MCF 10A (cell line): ENCODE measurements at regions not wholly inside any gene's neighbourhood (a gene's known extent, or its start where the extent isn't known, plus 50 kb on each side); places are given as distances from the start of the nearest gene placed in this dataset.

Experiments
- BruUV-seq: library from RNA; stranded (reverse); fragments of 400-500 nt; replicated peaks from 2 replicates; lab custom pipeline; 2021; lab: Mats Ljungman, UMichigan
- CTCF ChIA-PET: fragments of 300-600 bp; sonication (Branson Sonifier 250); formaldehyde crosslinking; extraction: SDS; loops from one replicate; lab custom pipeline; 2021; ENCODE audit warnings: antibody characterized with exemption, inconsistent platforms; lab: Yijun Ruan, JAX
- POLR2A ChIA-PET: fragments of 300-600, 350-650 bp; sonication (Branson Sonifier 250); formaldehyde crosslinking; extraction: SDS; loops from one replicate; lab custom pipeline; 2020; ENCODE audit warnings: antibody characterized with exemption, inconsistent platforms; lab: Yijun Ruan, JAX
- DNase-seq: peaks from one replicate; pipeline ENCODE4 v3.0.0-alpha.2; 2018; ENCODE audit not compliant: unreplicated experiment
- H3K27ac Mint-ChIP-seq: one replicate; pipeline ENCODE4 v1.8.0; 2022; ENCODE audit warnings: mild to moderate bottlenecking, low read depth, mixed read lengths; ENCODE audit not compliant: unreplicated experiment
- H3K27me3 Mint-ChIP-seq: one replicate; pipeline ENCODE4 v1.8.0; 2022; ENCODE audit warnings: mixed read lengths; ENCODE audit not compliant: insufficient read depth, unreplicated experiment
- H3K36me3 Mint-ChIP-seq: one replicate; pipeline ENCODE4 v1.8.0; 2022; ENCODE audit warnings: mild to moderate bottlenecking, moderate library complexity, mixed read lengths; ENCODE audit not compliant: insufficient read depth, unreplicated experiment
- H3K4me1 Mint-ChIP-seq: one replicate; pipeline ENCODE4 v1.8.0; 2022; ENCODE audit warnings: mixed read lengths; ENCODE audit not compliant: insufficient read depth, unreplicated experiment
- H3K4me3 Mint-ChIP-seq: one replicate; pipeline ENCODE4 v1.8.0; 2022; ENCODE audit warnings: mild to moderate bottlenecking, moderate library complexity, mixed read lengths; ENCODE audit not compliant: unreplicated experiment
- H3K9me3 Mint-ChIP-seq: one replicate; pipeline ENCODE4 v1.8.0; 2022; ENCODE audit warnings: mixed read lengths; ENCODE audit not compliant: unreplicated experiment
- intact Hi-C: fragments of 100-400 bp; cut with micrococcal nuclease; formaldehyde crosslinking; loops from 2 replicates; pipeline ENCODE4 v1.14.1; 2022
- TF ChIP-seq, protein P1 (sequence below): fragments of 200-600 bp; IDR thresholded peaks from one replicate; pipeline ENCODE4 v1.8.0; 2022; ENCODE audit warnings: antibody characterized with exemption, mild to moderate bottlenecking; ENCODE audit not compliant: unreplicated experiment

DNA sequence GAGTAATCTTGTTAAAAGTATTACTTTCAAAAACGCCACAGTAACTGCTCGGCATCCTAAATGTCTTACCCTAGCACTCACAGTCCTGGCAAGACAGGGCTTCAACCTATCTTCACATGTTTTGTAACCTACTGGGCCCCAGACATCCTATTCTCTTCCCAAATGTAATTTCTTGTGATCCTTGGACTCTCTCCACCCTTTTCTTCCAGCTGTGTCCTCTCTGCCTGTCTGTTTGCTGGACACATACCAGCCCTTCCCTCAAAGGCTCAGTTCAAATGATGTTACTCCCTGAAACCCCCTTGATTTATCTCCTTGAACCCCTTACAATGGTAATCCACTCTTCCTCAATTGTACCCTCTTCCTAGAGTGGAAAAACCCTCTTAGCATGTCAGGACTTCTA, 60.1 kb upstream of the CNEP1R1 start:
- Mint-ChIP-seq H3K9me3 (no peaks in the 10 kb centered on the region), H3K27ac (no peak overlapping the region), H3K27me3 (peaks cover 19% of the 10 kb centered on the region), H3K36me3 (no peaks in the 10 kb centered on the region), H3K4me3 (no peak overlapping the region), H3K4me1 (peaks cover 18% of the 10 kb centered on the region)
- no peak for DNase-seq
- intact Hi-C loops: no loop called here
- TF ChIP-seq, protein P1, sequence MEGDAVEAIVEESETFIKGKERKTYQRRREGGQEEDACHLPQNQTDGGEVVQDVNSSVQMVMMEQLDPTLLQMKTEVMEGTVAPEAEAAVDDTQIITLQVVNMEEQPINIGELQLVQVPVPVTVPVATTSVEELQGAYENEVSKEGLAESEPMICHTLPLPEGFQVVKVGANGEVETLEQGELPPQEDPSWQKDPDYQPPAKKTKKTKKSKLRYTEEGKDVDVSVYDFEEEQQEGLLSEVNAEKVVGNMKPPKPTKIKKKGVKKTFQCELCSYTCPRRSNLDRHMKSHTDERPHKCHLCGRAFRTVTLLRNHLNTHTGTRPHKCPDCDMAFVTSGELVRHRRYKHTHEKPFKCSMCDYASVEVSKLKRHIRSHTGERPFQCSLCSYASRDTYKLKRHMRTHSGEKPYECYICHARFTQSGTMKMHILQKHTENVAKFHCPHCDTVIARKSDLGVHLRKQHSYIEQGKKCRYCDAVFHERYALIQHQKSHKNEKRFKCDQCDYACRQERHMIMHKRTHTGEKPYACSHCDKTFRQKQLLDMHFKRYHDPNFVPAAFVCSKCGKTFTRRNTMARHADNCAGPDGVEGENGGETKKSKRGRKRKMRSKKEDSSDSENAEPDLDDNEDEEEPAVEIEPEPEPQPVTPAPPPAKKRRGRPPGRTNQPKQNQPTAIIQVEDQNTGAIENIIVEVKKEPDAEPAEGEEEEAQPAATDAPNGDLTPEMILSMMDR: no peak
- CTCF ChIA-PET: interaction anchor here (0.6 to 1.3 kb wide), 2 partner anchors 60 to 352 kb away, joined by 6 to 7 read pairs; partner anchors contain the start of gene CNEP1R1
- BruUV-seq: no TSS peak
- POLR2A ChIA-PET: no interaction called here

DNA sequence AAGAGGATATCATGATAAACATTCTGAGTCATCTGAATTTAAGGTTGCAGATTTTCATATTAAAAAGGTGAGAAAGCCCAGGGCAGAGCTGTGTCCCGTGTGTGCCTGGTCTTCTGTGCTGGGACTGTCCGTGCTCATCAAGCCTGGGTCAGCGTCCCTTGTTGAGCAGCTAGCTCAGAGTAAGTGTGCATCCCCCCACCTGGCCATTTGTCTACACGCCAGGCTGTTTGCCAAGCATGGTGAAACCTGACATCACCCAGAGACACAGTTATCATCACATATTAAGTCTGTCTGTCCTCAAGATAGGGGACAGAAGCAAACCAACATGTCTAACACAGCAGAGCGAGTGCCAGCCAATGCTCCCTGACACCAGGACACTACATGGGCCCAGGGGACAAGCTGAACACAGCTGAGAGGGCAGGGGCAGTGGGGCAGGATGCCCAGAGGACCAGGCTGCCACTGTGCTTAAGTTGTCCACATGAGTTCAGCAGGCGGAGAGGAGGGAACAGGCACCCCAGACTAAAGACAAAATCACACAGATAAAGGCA, 57.9 kb upstream of the CNEP1R1 start:
- DNase-seq: no peak
- intact Hi-C loops: no loop called here
- Mint-ChIP-seq H3K4me1 (no peaks in the 10 kb centered on the region), H3K36me3 (no peaks in the 10 kb centered on the region), H3K27me3 (peaks cover 20% of the 10 kb centered on the region), H3K27ac (no peak overlapping the region), H3K9me3 (no peaks in the 10 kb centered on the region), H3K4me3 (no peak overlapping the region)
- CTCF ChIA-PET: interaction anchor here (0.6 to 1.6 kb wide), 2 partner anchors 58 to 449 kb away, joined by 4 read pairs; partner anchors contain the start of gene CNEP1R1
- TF ChIP-seq, protein P1: no peak
- BruUV-seq: no TSS peak
- POLR2A ChIA-PET: no interaction called here

DNA sequence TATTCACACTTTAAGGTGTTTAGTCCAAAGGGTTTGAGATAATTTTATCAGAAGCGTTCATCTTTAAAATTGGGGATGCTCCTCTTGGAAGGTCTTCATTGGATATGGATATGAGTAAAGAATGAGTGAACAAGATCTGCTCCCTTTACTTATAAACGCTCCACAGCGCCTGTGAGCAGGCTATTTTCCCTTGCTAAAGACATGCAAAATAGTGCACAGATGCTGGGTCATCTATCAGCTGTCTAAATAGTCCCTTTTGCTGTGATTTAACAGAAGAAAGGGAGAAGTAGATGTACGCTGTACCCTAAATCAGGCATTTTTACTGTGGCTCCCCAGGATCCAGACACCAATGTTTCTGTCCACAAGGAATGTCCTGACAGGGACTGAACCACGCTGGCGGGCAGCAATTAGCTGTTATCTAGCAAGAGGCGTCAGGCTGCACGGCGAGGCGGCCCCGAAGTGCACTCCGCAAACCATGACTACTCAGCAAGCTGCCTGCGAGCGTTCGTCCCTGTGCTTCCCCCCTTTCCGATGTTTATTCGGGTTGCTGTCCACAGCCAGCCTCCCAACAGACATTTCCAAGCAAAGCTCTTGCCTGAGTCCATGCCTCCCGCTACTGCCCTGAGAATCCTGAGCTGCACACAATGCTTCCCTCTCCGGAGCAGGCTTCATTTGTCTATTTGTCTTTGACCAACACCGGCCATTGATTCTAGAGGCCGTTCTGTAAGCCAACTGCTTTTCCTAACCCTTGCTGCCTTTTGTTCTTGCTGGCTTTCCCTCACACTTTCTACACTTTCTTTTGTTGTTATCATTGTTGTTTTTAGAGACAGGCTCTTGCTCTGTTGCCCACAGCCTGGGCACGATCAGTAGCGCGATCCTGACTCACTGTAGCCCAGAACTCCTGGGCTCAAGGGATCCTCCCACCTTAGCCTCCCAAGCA, 55.7 kb upstream of the CNEP1R1 start:
- ChIA-PET CTCF (interaction anchor here (1.2 kb wide), 1 partner anchor 56 kb away, joined by 3 read pairs; the partner anchor contains the start of gene CNEP1R1), POLR2A (no interaction called here)
- intact Hi-C loops: no loop called here
- TF ChIP-seq, protein P1: no peak
- Mint-ChIP-seq H3K4me3 (no peak overlapping the region), H3K4me1 (no peaks in the 10 kb centered on the region), H3K27me3 (peaks cover 15% of the 10 kb centered on the region), H3K9me3 (no peaks in the 10 kb centered on the region), H3K27ac (no peak overlapping the region), H3K36me3 (no peaks in the 10 kb centered on the region)
- no peak for DNase-seq
- BruUV-seq: no TSS peak

DNA sequence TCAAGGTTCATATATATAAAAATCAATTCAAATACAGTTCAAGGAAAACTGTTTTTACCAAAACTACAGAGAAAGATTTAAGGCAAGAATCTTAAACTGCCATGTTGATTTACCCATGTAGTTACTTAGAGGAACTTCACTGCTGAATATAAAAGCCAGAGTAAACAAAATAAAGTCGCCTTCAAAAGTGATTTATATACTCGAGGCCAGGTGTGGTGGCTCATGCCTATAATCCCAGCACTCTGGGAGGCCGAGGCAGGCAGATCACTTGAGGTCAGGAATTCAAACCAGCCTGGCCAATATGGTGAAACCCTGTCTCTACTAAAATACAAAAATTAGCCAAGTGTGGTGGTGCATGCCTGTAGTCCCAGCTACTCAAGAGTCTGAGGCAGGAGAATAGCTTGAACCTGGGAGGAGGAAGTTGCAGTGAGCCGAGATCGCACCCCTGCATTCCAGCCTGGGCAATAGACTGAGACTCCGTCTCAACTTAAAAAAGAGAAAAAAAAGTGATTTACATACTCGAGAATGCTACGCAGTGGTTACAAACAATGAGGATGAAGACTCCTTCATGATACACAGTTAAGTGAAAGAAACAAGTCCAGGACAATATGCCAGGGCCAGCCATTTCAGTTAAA, 54.1 kb upstream of the CNEP1R1 start:
- CTCF ChIA-PET: interaction anchor here (0.7 kb wide), 1 partner anchor 55 kb away, joined by 3 read pairs; no protein-coding TSS in a partner anchor

More for the DNA sequence above, 54.1 kb upstream of the CNEP1R1 start:
- Mint-ChIP-seq H3K4me3 (no peak overlapping the region), H3K36me3 (peaks cover 6% of the 10 kb centered on the region), H3K27me3 (peaks cover 15% of the 10 kb centered on the region), H3K4me1 (no peaks in the 10 kb centered on the region), H3K27ac (no peak overlapping the region), H3K9me3 (no peaks in the 10 kb centered on the region)
- TF ChIP-seq, protein P1: no peak
- DNase-seq: no peak
- no TSS peak for BruUV-seq
- intact Hi-C loops: no loop called here
- POLR2A ChIA-PET: no interaction called here
